SK-N-SH (cell line): ENCODE measurements at regions not wholly inside any gene's neighbourhood (a gene's known extent, or its start where the extent isn't known, plus 50 kb on each side); places are given as distances from the start of the nearest gene placed in this dataset.

Source experiments
- CTCF ChIA-PET: fragments of 300-600, 350-600 bp; formaldehyde crosslinking; extraction: SDS; loops from one replicate; lab custom pipeline; 2021; lab: Yijun Ruan, JAX
- POLR2A ChIA-PET: fragments of 350-600 bp; sonication (Branson Sonifier 250); formaldehyde crosslinking; extraction: SDS; loops from one replicate; lab custom pipeline; 2020; ENCODE audit warnings: antibody characterized with exemption, inconsistent platforms; lab: Yijun Ruan, JAX
- DNase-seq: peaks from one replicate; pipeline ENCODE4 v3.0.0; 2012
- H2AFZ ChIP-seq: fragments of 200-600 bp; sonication (generic); 2 replicates; pipeline ENCODE4 v1.8.1; 2016; ENCODE audit warnings: antibody characterized with exemption, mild to moderate bottlenecking, low read depth
- H3F3A ChIP-seq: fragments of 200-600 bp; sonication (generic); replicated peaks from 2 replicates; pipeline ENCODE3; 2016; ENCODE audit warnings: antibody characterized with exemption, mild to moderate bottlenecking; ENCODE audit not compliant: insufficient read depth
- H3K27ac ChIP-seq, 2 experiments: fragments of 200-500 bp in 1 of 2; fragments of 200-600 bp in 1 of 2; sonication (Bioruptor generic) in 1 of 2; sonication (generic), shearing (Covaris generic) in 1 of 2; 2 replicates each; pipeline versions ENCODE4 v1.5.1 to v1.6.1; 2014 to 2016; ENCODE audit warnings: low read depth in 2 of 2, inconsistent platforms in 1 of 2, low read length in 1 of 2, mild to moderate bottlenecking in 1 of 2, mixed read lengths in 1 of 2
- H3K27me3 ChIP-seq: fragments of 200-600 bp; sonication (generic), shearing (Covaris generic); 2 replicates; pipeline ENCODE4 v1.6.1; 2016; ENCODE audit warnings: mixed run types; ENCODE audit not compliant: insufficient read depth
- H3K36me3 ChIP-seq, 2 experiments: fragments of 200-500 bp in 1 of 2; fragments of 200-600 bp in 1 of 2; sonication (Bioruptor generic) in 1 of 2; sonication (generic) in 1 of 2; replicated peaks in 1 of 2; 2 replicates each; pipeline versions ENCODE3 to v1.5.1; 2014 to 2016; ENCODE audit warnings: low read length in 1 of 2, mild to moderate bottlenecking in 1 of 2; ENCODE audit not compliant: insufficient read depth in 2 of 2, control insufficient read depth in 1 of 2
- H3K4me1 ChIP-seq, 2 experiments: fragments of 200-500 bp in 1 of 2; fragments of 200-600 bp in 1 of 2; sonication (Bioruptor generic) in 1 of 2; sonication (generic), shearing (Covaris generic) in 1 of 2; 2 replicates each; pipeline versions ENCODE4 v1.5.1 to v1.6.1; 2014 to 2016; ENCODE audit warnings: low read depth in 1 of 2, low read length in 1 of 2, mixed run types in 1 of 2; ENCODE audit not compliant: insufficient read depth in 2 of 2, control insufficient read depth in 1 of 2
- H3K4me2 ChIP-seq: fragments of 200-600 bp; sonication (generic), shearing (Covaris generic); 2 replicates; pipeline ENCODE4 v1.6.1; 2017; ENCODE audit warnings: mixed run types
- H3K4me3 ChIP-seq, 2 experiments: fragments of 200-500 bp in 1 of 2; fragments of 200-600 bp in 1 of 2; sonication (Bioruptor generic) in 1 of 2; sonication (generic), shearing (Covaris generic) in 1 of 2; 2 replicates each; pipeline versions ENCODE4 v1.5.1 to v1.8.1; 2014 to 2016; ENCODE audit warnings: low read depth in 2 of 2, inconsistent platforms in 1 of 2, low read length in 1 of 2, mild to moderate bottlenecking in 1 of 2, mixed read lengths in 1 of 2, moderate library complexity in 1 of 2
- H3K79me2 ChIP-seq: fragments of 200-600 bp; sonication (generic); 2 replicates; pipeline ENCODE4 v1.8.1; 2017; ENCODE audit warnings: mild to moderate bottlenecking; ENCODE audit not compliant: insufficient read depth
- H3K9ac ChIP-seq: fragments of 200-600 bp; sonication (generic); 2 replicates; pipeline ENCODE4 v1.6.1; 2017; ENCODE audit warnings: mixed run types
- H3K9me2 ChIP-seq: fragments of 200-600 bp; sonication (generic); 2 replicates; pipeline ENCODE4 v1.6.1; 2017; ENCODE audit warnings: mixed run types
- H3K9me3 ChIP-seq: fragments of 200-600 bp; sonication (generic); 2 replicates; pipeline ENCODE4 v1.6.1; 2017; ENCODE audit warnings: mixed run types, mild to moderate bottlenecking, moderate library complexity
- H4K20me1 ChIP-seq: fragments of 200-600 bp; sonication (generic); 2 replicates; pipeline ENCODE4 v1.6.1; 2017; ENCODE audit warnings: mild to moderate bottlenecking, mixed run types; ENCODE audit not compliant: insufficient read depth
- FOSL2 ChIP-seq: IDR thresholded peaks from 2 replicates; pipeline ENCODE4 v1.4.0; 2012; ENCODE audit warnings: low read depth, mild to moderate bottlenecking, moderate library complexity, borderline replicate concordance
- FOXJ3 ChIP-seq: sonication (generic); formaldehyde crosslinking; IDR thresholded peaks from 2 replicates; pipeline ENCODE4 v1.5.1; 2020; ENCODE audit warnings: mild to moderate bottlenecking, missing genetic modification reagents
- IRF3 ChIP-seq: fragments of 150-350 bp; IDR thresholded peaks from 2 replicates; pipeline ENCODE4 v1.6.1; 2016; ENCODE audit warnings: mild to moderate bottlenecking, low read depth, low read length
- MAX ChIP-seq: IDR thresholded peaks from 2 replicates; pipeline ENCODE4 v1.4.0; 2012; ENCODE audit warnings: low read depth
- MEF2A ChIP-seq: IDR thresholded peaks from 2 replicates; pipeline ENCODE4 v1.4.0; 2012; ENCODE audit warnings: low read depth, borderline replicate concordance
- NFIC ChIP-seq: IDR thresholded peaks from 2 replicates; pipeline ENCODE4 v1.4.0; 2012; ENCODE audit warnings: borderline replicate concordance
- NRF1 ChIP-seq: IDR thresholded peaks from 2 replicates; pipeline ENCODE4 v1.6.1; 2012; ENCODE audit warnings: low read depth, mild to moderate bottlenecking, low read length
- RCOR1 ChIP-seq: fragments of 150-350 bp; IDR thresholded peaks from 2 replicates; pipeline ENCODE4 v1.6.1; 2017; ENCODE audit warnings: antibody characterized with exemption, low read length
- REST ChIP-seq: IDR thresholded peaks from 2 replicates; pipeline ENCODE4 v1.6.1; 2012; ENCODE audit warnings: mild to moderate bottlenecking, low read depth, low read length, moderate library complexity
- RXRA ChIP-seq: IDR thresholded peaks from 2 replicates; pipeline ENCODE4 v1.4.0; 2012; ENCODE audit warnings: low read depth, mild to moderate bottlenecking, borderline replicate concordance
- USF2 ChIP-seq: fragments of 150-350 bp; IDR thresholded peaks from 2 replicates; pipeline ENCODE4 v1.6.1; 2017; ENCODE audit warnings: antibody characterized with exemption, low read length, low read depth, borderline replicate concordance
- WGBS: methylation state at CpG from one replicate; pipeline ENCODE4 v1.1.6; 2017; ENCODE audit warnings: low lambda C conversion rate; 5-methylcytosine and 5-hydroxymethylcytosine counted together

- Histone ChIP-seq H3K36me3 (no peaks in the 10 kb centered on the region), H2AFZ (no peak overlapping the region), H3K79me2 (no peaks in the 10 kb centered on the region), H3K4me3 (no peak overlapping the region), H3K9me2 (no peaks in the 10 kb centered on the region), H4K20me1 (no peaks in the 10 kb centered on the region), H3K27ac (no peak overlapping the region), H3K27me3 (no peaks in the 10 kb centered on the region), H3K4me1 (no peaks in the 10 kb centered on the region), H3K4me2 (no peak overlapping the region), H3F3A (no peaks in the 10 kb centered on the region), H3K9ac (no peak overlapping the region), H3K9me3 (no peaks in the 10 kb centered on the region)
- 91% methylated on average over 5 of the region's 5 CpGs for WGBS
- no peak for DNase-seq
- POLR2A ChIA-PET: no interaction called here
- CTCF ChIA-PET: no interaction called here
- no peak for TF ChIP-seq IRF3
- TF ChIP-seq RCOR1: no peak
These were observed 143.6 kb downstream of the COPRS start for GRCh38 chr17:31715446-31715845.

GRCh38 chr17:31704483-31704882 is 154.6 kb downstream of the COPRS start:
- Histone ChIP-seq H3K27me3 (no peaks in the 10 kb centered on the region), H3K9me3 (0 out of 2 replicates have a peak, but pooled peaks cover 3% of the 10 kb centered on the region), H2AFZ (no peak overlapping the region), H3K9me2 (no peaks in the 10 kb centered on the region), H3K4me2 (no peak overlapping the region), H3K4me3 (no peak overlapping the region), H3K4me1 (no peaks in the 10 kb centered on the region), H3K27ac (no peak overlapping the region), H3K36me3 (no peaks in the 10 kb centered on the region), H3K9ac (no peak overlapping the region), H3K79me2 (no peaks in the 10 kb centered on the region), H3F3A (no peaks in the 10 kb centered on the region), H4K20me1 (no peaks in the 10 kb centered on the region)
- CTCF ChIA-PET: interaction anchor here (1.2 kb wide), 1 partner anchor 138 kb away, joined by 3 read pairs; no protein-coding TSS in a partner anchor
- 74% methylated on average over 10 of the region's 10 CpGs for WGBS
- no peak for DNase-seq
- POLR2A ChIA-PET: no interaction called here
- TF ChIP-seq USF2 (no peak), NRF1 (no peak), RXRA (no peak), MEF2A (no peak)

GRCh38 chr17:31702041-31702440 is 157.0 kb downstream of the COPRS start:
- no peak for DNase-seq
- Histone ChIP-seq H3K27me3 (no peaks in the 10 kb centered on the region), H3K9me2 (no peaks in the 10 kb centered on the region), H3K4me1 (peaks cover 3% of the 10 kb centered on the region in 2 experiments; a peak in 2 of 4 replicates), H3K27ac (no peak overlapping the region), H3K9me3 (no peaks in the 10 kb centered on the region), H4K20me1 (no peaks in the 10 kb centered on the region), H3K36me3 (no peaks in the 10 kb centered on the region), H3K79me2 (no peaks in the 10 kb centered on the region), H3K4me2 (no peak overlapping the region), H2AFZ (no peak overlapping the region)
- 80% methylated on average over 3 of the region's 3 CpGs for WGBS
- CTCF ChIA-PET: no interaction called here
- POLR2A ChIA-PET: no interaction called here
- TF ChIP-seq FOSL2: no peak
- no peak for TF ChIP-seq REST
- TF ChIP-seq NFIC: no peak
- TF ChIP-seq MAX: no peak
- no peak for TF ChIP-seq MEF2A
- TF ChIP-seq FOXJ3 (CRISPR knock-in tag): no peak
- TF ChIP-seq RCOR1: no peak
- TF ChIP-seq, all 33 proteins: peak for 0
- peaks cover 4% of the 10 kb centered on the region for H3F3A ChIP-seq
- no peak overlapping the region for H3K4me3 ChIP-seq
- no peak overlapping the region for H3K9ac ChIP-seq
